Natural killer cell (primary cell): ENCODE measurements at regions not wholly inside any gene's neighbourhood (a gene's known extent, or its start where the extent isn't known, plus 50 kb on each side); places are given as distances from the start of the nearest gene placed in this dataset.

Experiments
- ATAC-seq, 3 donors: fragments of 150-1000 bp in 2 of 3; fragments of 200-7000 bp in 1 of 3; cut with Tn5 transposase; 1 replicate in 1 of 3; 2 replicates in 2 of 3; pipeline ENCODE4 v1.10.0; 2021; ENCODE audit warnings: mild to moderate bottlenecking in 2 of 3, moderate library complexity in 2 of 3
- DNase-seq, 2 donors: peaks; one replicate each; pipeline versions ENCODE4 v3.0.0 to v3.0.0-alpha.2; 2013 to 2021; ENCODE audit warnings: mixed read lengths in 1 of 2
- H3K27ac ChIP-seq: one replicate; pipeline ENCODE4 v1.5.1; 2013; ENCODE audit warnings: mild to moderate bottlenecking, low read length
- H3K27me3 ChIP-seq: one replicate; pipeline ENCODE4 v1.6.1; 2013; ENCODE audit warnings: low read length; ENCODE audit not compliant: control insufficient read depth, insufficient read depth
- H3K36me3 ChIP-seq: one replicate; pipeline ENCODE4 v1.6.1; 2013; ENCODE audit warnings: low read length; ENCODE audit not compliant: control insufficient read depth, insufficient read depth
- H3K4me1 ChIP-seq: one replicate; pipeline ENCODE4 v1.6.1; 2013; ENCODE audit warnings: low read length; ENCODE audit not compliant: control insufficient read depth, insufficient read depth
- H3K4me3 ChIP-seq: one replicate; pipeline ENCODE4 v1.5.1; 2013; ENCODE audit warnings: low read length
- H3K9me3 ChIP-seq: one replicate; pipeline ENCODE4 v1.6.1; 2013; ENCODE audit warnings: low read length; ENCODE audit not compliant: control insufficient read depth, insufficient read depth
- H3K27ac Mint-ChIP-seq, 2 donors: one replicate each; pipeline ENCODE4 v1.8.0; 2022; ENCODE audit warnings: mild to moderate bottlenecking in 2 of 2, mixed read lengths in 2 of 2, moderate library complexity in 1 of 2
- H3K27me3 Mint-ChIP-seq, 2 donors: one replicate each; pipeline ENCODE4 v1.8.0; 2022; ENCODE audit warnings: low read depth in 2 of 2, mixed read lengths in 2 of 2
- H3K36me3 Mint-ChIP-seq: one replicate; pipeline ENCODE4 v1.8.0; 2022; ENCODE audit warnings: mixed read lengths
- H3K4me1 Mint-ChIP-seq, 2 donors: one replicate each; pipeline ENCODE4 v1.8.0; 2022; ENCODE audit warnings: mixed read lengths in 2 of 2
- H3K4me3 Mint-ChIP-seq: one replicate; pipeline ENCODE4 v1.8.0; 2022; ENCODE audit warnings: mild to moderate bottlenecking, moderate library complexity, mixed read lengths
- H3K9me3 Mint-ChIP-seq, 2 donors: one replicate each; pipeline ENCODE4 v1.8.0; 2022; ENCODE audit warnings: mixed read lengths in 2 of 2
- WGBS: methylation state at CpG from one replicate; pipeline ENCODE4 v1.1.7; 2013; ENCODE audit warnings: missing lambda C conversion rate; ENCODE audit not compliant: insufficient coverage; 5-methylcytosine and 5-hydroxymethylcytosine counted together
- intact Hi-C: fragments of 100-400 bp; cut with micrococcal nuclease; formaldehyde crosslinking; loops from one replicate; pipeline ENCODE4 v1.14.2; 2022
- TF ChIP-seq, protein P1 (sequence below): fragments of 200-600 bp; IDR thresholded peaks from one replicate; pipeline ENCODE4 v1.8.0; 2022; ENCODE audit warnings: antibody characterized with exemption

DNA sequence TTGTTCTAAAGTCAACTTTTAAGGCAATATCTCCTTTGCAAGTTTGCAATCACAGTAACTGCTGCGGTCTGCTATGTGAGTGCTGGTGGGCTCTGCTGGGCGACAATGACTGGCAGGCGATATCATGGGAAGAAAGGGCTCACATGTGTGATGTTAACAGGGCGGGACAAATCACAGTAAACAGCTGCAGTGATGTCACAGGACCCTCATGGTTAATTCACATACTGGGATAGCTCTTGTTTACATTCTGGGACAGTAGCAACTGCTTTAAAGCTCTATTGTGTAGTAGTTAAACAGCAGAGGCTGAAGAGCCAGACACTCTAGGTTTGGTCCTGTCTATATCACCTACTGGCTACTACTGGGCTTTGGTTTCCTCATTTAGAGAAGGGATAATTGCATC is 257.2 kb upstream of the ASIC2 start:
- Histone ChIP-seq H3K9me3 (no peaks in the 10 kb centered on the region), H3K27ac (no peak overlapping the region), H3K4me1 (no peaks in the 10 kb centered on the region), H3K4me3 (no peak overlapping the region), H3K27me3 (no peaks in the 10 kb centered on the region), H3K36me3 (no peaks in the 10 kb centered on the region)
- Mint-ChIP-seq H3K9me3 (no peaks in the 10 kb centered on the region), H3K27ac (no peak overlapping the region), H3K4me3 (no peak overlapping the region), H3K36me3 (no peaks in the 10 kb centered on the region), H3K4me1 (no peaks in the 10 kb centered on the region), H3K27me3 (peaks cover 17% of the 10 kb centered on the region in 2 donors)
- 83% methylated on average over 4 of the region's 4 CpGs for WGBS
- no peak for ATAC-seq
- intact Hi-C loops: no loop called here
- TF ChIP-seq, protein P1, sequence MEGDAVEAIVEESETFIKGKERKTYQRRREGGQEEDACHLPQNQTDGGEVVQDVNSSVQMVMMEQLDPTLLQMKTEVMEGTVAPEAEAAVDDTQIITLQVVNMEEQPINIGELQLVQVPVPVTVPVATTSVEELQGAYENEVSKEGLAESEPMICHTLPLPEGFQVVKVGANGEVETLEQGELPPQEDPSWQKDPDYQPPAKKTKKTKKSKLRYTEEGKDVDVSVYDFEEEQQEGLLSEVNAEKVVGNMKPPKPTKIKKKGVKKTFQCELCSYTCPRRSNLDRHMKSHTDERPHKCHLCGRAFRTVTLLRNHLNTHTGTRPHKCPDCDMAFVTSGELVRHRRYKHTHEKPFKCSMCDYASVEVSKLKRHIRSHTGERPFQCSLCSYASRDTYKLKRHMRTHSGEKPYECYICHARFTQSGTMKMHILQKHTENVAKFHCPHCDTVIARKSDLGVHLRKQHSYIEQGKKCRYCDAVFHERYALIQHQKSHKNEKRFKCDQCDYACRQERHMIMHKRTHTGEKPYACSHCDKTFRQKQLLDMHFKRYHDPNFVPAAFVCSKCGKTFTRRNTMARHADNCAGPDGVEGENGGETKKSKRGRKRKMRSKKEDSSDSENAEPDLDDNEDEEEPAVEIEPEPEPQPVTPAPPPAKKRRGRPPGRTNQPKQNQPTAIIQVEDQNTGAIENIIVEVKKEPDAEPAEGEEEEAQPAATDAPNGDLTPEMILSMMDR: no peak
- no peak for DNase-seq

DNA sequence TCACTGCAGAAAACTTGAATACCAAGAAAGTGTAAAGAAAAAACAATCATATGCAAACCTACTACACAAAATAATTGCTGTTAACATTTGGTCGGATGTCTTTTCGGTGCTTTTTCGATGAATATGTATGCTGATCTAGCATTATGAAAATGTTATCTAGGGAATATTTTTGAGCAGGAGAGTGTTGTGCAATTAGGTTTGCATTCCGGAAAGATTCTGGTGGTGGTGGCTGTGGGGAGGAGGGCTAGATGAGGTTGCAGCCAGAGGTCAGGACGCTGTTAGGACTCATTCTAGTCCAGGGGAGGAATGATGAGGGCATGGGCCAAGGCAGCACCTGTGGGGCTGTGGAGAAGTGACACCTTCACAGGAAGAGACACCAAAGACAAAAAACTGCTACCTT is 258.0 kb upstream of the ASIC2 start:
- no peak for ATAC-seq
- no peaks in the 10 kb centered on the region for H3K9me3 ChIP-seq

GRCh38 chr17:33551911-33552310 is 258.8 kb upstream of the ASIC2 start:
- Histone ChIP-seq H3K4me3 (no peak overlapping the region), H3K36me3 (no peaks in the 10 kb centered on the region), H3K9me3 (no peaks in the 10 kb centered on the region), H3K27ac (no peak overlapping the region), H3K27me3 (no peaks in the 10 kb centered on the region), H3K4me1 (no peaks in the 10 kb centered on the region)
- TF ChIP-seq, protein P1: no peak
- 66% methylated on average over 5 of the region's 6 CpGs for WGBS
- H3K9me3 Mint-ChIP-seq: no peaks in the 10 kb centered on the region
- no peak for DNase-seq
- ATAC-seq: no peak
- no peak overlapping the region for H3K4me3 Mint-ChIP-seq
- H3K27ac Mint-ChIP-seq: no peak overlapping the region
- H3K36me3 Mint-ChIP-seq: no peaks in the 10 kb centered on the region
- intact Hi-C loops: no loop called here
- no peaks in the 10 kb centered on the region for H3K4me1 Mint-ChIP-seq
- H3K27me3 Mint-ChIP-seq: peaks cover 7 to 11% of the 10 kb centered on the region in 2 donors

More for the DNA sequence above, 258.0 kb upstream of the ASIC2 start:
- Histone ChIP-seq H3K27ac (no peak overlapping the region), H3K27me3 (no peaks in the 10 kb centered on the region), H3K4me3 (no peak overlapping the region), H3K36me3 (no peaks in the 10 kb centered on the region), H3K4me1 (no peaks in the 10 kb centered on the region)
- Mint-ChIP-seq H3K27me3 (peaks cover 9 to 11% of the 10 kb centered on the region in 2 donors), H3K27ac (no peak overlapping the region), H3K36me3 (no peaks in the 10 kb centered on the region), H3K9me3 (no peaks in the 10 kb centered on the region), H3K4me1 (no peaks in the 10 kb centered on the region), H3K4me3 (no peak overlapping the region)
- WGBS: 81% methylated on average over 5 of the region's 5 CpGs
- TF ChIP-seq, protein P1: no peak
- DNase-seq: no peak
- intact Hi-C loops: no loop called here

DNA sequence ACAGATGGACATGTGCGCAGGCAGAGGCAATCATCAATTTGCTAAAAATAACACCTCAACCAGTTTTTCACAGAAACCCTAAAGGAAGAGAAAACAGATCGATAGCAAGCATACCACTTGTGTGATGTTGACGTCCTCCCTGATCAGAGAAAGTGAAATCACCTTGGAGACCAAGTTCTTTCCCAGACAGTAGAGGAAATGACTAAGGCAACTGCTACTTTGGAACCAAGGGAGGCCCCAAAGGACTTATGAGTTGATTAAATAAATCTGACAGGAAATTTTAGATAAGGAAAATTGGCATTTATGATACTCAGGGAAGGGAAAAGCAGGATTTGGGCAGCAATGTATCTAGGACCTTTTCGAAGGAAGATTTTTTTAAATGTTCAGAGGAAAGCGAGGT is 267.1 kb upstream of the ASIC2 start:
- Mint-ChIP-seq H3K9me3 (no peaks in the 10 kb centered on the region), H3K36me3 (no peaks in the 10 kb centered on the region), H3K27ac (no peak overlapping the region), H3K4me1 (no peaks in the 10 kb centered on the region), H3K4me3 (no peak overlapping the region), H3K27me3 (no peaks in the 10 kb centered on the region)
- Histone ChIP-seq H3K4me1 (no peaks in the 10 kb centered on the region), H3K9me3 (no peaks in the 10 kb centered on the region), H3K36me3 (no peaks in the 10 kb centered on the region), H3K27ac (no peak overlapping the region), H3K4me3 (no peak overlapping the region), H3K27me3 (no peaks in the 10 kb centered on the region)
- intact Hi-C loops: no loop called here
- TF ChIP-seq, protein P1: no peak
- WGBS: 37% methylated on average over 5 of the region's 5 CpGs
- no peak for ATAC-seq
- no peak for DNase-seq
